ENCODE measurements at regions not wholly inside any gene's neighbourhood (a gene's known extent, or its start where the extent isn't known, plus 50 kb on each side); places are given as distances from the start of the nearest gene placed in this dataset.

GRCh38 chr1:105964879-105965278 is 1091.6 kb upstream of the PRMT6 start:
- DNase-seq = no peak

- DNase-seq = no peak
These were observed 1059.0 kb upstream of the PRMT6 start for GRCh38 chr1:105997516-105997915.

- DNase-seq = no peak
These were observed 1034.1 kb upstream of the PRMT6 start for GRCh38 chr1:106022312-106022902.

GRCh38 chr1:106027871-106028270 is 1028.6 kb upstream of the PRMT6 start:
- DNase-seq = no peak

- no peak for DNase-seq
These were observed 1018.9 kb upstream of the PRMT6 start for GRCh38 chr1:106037526-106037925.

DNA sequence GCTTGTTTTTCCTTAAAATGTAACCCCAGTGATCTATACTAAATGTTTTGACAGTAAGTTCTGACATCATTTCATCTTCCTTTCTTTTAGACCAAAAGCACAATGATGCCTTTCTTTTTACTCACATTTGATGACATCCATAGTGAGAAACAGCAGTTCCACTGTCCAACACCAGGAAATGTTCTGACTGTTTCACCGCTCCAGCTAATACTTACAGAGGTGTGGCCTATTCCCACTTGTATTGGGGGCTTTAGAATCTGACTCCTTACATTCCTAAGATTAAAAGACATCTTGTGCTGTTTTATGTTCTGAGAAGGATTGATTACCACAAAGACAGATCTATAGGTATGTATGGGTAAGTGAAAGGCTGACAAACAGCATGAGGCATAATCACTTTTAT is 1018.2 kb upstream of the PRMT6 start:
- no peak for DNase-seq

- no peak for DNase-seq
These were observed 1012.5 kb upstream of the PRMT6 start for GRCh38 chr1:106043971-106044370.

GRCh38 chr1:106047210-106047609 is 1009.3 kb upstream of the PRMT6 start:
- no peak for DNase-seq

- no peak for DNase-seq
These were observed 1006.9 kb upstream of the PRMT6 start for GRCh38 chr1:106049595-106049994.

DNA sequence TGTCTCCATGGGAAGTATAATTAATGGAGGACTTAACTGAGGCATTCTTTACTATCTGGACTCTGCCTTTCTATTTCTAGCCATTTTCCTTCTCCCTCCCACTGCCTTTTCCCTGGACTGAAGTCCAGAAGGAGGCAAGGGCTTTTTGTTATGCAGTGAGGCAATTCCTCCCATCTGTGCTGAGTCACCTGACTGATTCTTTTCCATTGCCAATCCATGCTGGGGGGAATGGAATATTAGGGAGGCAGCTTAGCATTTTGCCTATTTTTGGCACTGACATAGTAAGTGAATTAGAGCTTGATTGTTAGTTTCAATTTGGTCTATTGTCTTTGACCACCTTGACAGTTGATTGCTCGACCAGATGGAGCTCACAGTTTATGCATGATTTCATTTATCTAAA is 1000.6 kb upstream of the PRMT6 start:
- DNase-seq = no peak

GRCh38 chr1:106061586-106062495 is 994.6 kb upstream of the PRMT6 start:
- DNase-seq = no peak

DNA sequence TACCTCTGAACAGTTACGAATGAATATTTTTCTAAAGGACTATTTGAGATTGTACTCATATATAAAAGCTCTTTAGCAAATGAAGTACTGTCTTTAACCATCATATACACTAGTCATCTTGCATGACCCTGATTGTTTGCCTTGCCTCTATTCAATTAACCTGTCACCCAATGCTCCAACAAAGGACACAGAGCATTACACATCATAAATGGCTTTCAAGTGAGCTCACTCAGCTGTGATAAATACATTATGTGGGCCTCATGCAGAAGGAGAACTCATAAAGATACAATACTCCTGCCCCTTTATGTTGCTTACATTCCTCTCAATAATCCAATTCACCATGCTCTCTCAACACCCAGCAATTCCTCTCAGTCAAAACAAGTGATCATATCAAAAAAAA is 993.0 kb upstream of the PRMT6 start:
- DNase-seq = no peak

- DNase-seq = no peak
These were observed 983.4 kb upstream of the PRMT6 start for GRCh38 chr1:106072909-106073600.

DNA sequence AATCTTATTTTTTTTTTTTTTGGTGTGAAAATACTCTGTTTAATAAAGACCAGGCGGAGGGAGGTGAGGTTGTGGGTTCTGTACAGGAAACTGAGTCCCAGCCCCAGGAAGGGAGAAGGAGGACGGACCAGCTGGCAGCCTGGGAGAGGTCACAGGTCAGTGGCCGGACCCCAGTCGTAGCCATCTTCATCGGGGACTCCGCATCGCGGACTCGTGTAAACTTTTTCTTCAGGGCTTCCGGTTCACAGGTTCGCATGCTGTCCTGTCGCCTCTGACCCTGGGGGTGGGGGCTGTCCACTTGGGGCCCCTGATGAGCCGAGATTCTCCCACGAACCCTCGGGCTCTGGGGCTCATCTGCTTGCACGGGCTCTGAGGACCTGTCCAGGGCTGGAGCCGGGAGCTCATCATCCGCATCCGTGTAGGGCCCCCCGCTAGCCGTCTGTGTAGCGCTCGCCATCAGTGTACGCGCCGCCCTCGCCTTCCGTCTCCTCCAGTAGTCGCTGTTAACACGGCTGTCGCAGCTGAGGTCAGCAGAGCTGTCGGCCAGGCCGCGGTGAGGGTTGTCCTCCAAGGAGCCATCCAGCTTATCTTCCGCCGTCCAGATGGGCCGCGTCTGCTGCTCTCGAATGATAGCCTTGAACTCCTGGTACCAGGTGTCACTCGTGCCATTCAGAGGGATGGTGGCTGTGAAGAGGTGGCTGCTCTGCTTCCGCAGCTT is 975.7 kb upstream of the PRMT6 start:
- no peak for DNase-seq

GRCh38 chr1:106111044-106111443 is 945.4 kb upstream of the PRMT6 start:
- no peak for DNase-seq

- no peak for DNase-seq
These were observed 942.6 kb upstream of the PRMT6 start for GRCh38 chr1:106113851-106114250.

DNA sequence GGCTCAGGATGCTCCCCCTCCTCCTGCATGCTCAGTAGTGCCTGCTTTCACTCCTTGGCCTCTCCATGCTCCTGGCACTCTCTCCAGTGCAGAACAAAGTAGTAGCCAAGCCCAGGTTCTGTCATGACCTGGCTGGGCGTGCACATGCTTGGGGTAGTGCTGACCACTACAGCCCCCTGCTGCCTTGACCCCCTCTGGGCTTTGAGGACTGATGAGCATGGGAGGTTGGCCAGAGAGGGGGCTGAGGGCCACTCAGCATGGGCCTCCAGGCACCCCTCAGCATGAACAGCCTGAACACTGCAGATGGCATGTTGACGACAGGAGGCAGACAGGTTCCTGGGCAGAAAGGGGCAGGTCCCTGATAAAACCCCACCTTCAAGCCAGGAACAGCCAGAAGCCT is 935.7 kb upstream of the PRMT6 start:
- no peak for DNase-seq

DNA sequence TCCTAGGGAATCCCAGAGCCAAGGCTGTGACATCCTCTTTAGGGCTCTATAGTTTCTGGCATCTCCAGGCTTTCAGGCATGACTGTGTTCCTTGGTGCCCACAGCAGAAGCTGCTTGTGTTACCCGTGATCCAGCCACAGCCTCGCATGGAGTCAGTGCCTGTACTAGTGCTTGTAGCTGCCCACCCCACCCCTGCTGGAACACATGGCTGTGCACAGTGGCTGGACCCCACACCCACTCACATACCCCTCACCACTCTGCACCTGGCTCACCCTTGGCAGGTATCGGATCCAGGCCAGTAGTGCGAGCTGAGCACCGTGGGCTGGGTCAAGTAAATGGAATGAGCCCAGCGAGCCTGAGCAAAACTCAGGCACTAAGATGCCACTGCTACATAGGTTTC is 934.7 kb upstream of the PRMT6 start:
- no peak for DNase-seq

DNA sequence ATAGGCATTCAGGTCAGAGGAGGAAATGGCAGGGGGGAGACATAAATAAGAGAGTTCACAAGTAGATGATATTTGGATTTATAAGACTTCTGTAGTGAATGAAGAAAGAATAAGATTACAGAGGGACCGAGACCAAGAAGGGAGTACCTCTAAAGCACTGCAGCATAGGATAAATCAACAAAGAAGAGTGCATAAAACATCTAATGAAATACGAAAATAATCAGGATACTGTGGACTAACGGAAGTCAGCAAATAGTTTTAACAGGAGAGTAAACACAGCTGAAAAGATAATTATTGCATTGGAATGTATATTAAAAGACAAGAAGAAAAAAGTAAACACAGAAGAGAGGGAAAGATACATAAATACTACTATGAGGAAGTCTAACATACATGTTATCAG is 921.9 kb upstream of the PRMT6 start:
- DNase-seq = no peak

DNA sequence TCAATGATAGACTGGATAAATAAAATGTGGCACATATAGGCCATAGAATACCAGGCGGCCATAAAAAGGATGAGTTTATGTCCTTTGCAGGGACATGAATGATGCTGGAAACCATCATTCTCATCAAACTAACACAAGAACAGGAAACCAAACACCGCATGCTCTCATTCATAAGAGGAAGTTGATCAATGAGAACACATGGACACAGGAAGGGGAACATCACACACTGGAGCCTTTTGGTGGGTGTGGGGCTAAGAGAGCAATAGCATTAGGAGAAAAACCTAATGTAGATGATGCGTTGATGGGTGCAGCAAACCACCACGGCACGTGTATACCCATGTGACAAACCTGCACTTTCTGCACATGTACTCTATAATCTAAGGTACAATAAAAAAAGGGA is 883.4 kb upstream of the PRMT6 start:
- no peak for DNase-seq

- no peak for DNase-seq
These were observed 877.7 kb upstream of the PRMT6 start for GRCh38 chr1:106178791-106179190.

DNA sequence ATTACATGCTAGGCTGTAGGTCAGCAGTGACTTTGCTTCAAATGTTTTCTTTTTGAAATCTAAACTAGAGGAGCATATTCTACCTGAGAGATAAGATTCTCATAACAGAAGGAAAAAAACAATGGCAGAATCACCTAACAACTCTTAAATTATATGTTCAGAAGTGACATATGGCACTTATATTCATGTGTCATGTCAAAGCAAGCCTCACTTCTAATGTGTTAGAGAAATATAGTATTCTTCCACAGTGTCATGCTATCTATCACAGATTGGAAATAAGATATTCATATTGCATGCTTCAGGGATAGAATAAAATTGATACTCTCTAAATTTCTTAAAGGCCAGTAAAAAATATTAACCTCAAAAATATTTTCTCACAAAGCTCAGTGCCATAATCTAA is 874.6 kb upstream of the PRMT6 start:
- DNase-seq = no peak

- DNase-seq = no peak
These were observed 871.4 kb upstream of the PRMT6 start for GRCh38 chr1:106185089-106185488.

Measured in SW 1271 (cell line).